HG03432 (cell line): ENCODE measurements at regions not wholly inside any gene's neighbourhood (a gene's known extent, or its start where the extent isn't known, plus 50 kb on each side); places are given as distances from the start of the nearest gene placed in this dataset.

Source experiments
- ATAC-seq: cut with Tn5 transposase; IDR thresholded peaks from one replicate; pipeline ENCODE4 v1.9.1; 2021; ENCODE audit warnings: mild to moderate bottlenecking, moderate library complexity; ENCODE audit not compliant: unreplicated experiment

DNA sequence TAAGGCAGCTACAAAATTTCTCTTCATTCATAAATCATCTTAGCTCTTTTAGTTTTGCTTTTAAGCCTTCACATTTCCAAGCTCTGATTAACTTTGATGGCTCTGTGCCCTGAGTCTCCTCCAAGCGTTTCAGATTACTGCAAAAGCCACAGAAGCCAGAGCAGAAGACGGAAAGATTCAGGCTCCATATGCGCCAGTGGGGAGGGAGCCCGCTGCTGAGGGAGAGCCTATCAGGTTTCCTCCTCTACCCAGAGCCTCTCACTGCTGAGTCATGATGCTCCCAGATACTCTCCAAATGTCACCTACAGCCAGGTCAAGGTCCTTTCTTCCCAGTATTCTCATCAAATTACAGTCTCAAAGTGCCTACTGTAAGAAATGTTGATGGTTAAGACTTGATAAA lies 193.6 kb downstream of the RAP2A start:
- no peak for ATAC-seq

DNA sequence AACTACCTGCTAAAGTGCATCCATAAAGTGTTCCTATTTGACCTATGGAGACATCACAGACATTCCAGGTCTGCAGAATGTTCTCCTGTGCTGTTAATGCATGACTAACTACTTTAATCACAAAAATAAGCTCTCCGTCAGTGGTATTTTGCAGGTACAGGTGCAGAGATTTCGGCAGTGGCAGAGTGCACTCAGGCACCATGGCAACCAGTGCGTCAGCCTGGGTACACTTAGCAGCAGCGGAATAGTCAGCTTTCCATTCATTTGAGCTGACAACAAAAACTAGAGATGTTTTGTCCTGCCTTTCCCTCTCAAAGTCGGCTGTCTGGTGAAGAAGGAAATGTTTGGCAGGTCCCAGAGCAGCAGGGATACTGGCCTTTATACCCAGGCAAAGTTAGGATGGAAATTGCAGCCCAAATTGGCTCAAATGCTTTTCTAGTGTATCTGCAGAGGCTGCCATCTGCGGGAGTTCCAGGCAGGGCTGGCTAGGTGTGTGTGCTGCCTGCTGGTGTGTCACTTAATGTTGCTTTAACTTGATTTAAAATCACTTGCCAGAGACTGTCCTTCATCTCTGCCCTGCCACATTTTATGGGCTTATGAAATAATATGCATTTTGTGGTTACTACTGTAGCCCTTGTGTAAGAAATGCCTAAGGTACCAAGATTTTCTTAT lies 195.8 kb downstream of the RAP2A start:
- ATAC-seq = no peak

DNA sequence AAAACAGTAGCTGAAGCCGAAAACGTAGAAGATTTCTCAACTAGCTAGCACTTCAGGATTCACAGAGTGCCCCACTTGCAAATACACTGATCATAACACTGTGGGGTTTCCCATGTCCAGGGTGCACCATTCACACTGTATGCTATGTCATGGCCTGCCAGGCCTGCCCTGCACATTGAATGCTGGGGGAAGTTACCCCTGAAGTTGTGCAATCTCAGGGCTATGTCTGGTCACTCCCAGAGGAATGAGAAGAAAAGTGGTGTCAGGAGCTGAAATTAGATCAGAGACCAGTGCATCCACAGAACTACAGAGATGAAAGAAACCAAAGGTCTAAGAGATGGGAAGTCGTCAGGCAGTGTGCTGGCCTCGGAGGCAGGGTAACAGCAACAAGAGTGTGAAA lies 196.8 kb downstream of the RAP2A start:
- peak; percentile 26 for ATAC-seq

DNA sequence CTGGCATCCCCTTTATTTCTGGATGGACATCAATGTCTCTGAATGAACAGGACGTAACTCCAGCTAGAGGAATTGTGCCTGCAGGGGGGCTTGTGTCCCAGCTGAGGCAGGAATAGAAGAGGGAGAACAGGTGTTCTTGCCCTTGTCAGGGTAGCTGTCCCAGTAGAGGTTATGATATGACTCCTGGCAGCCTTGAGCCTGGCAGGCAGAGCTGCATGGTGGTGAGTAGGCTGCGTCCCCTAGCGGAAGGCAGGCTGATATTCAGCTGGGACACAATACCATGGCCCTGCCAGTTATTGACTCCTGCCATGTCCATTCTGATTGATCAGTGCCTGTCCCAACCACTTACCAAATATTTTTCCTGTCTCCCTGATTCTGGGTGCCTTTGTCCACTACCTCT lies 197.2 kb downstream of the RAP2A start:
- peak; percentile 89 for ATAC-seq

DNA sequence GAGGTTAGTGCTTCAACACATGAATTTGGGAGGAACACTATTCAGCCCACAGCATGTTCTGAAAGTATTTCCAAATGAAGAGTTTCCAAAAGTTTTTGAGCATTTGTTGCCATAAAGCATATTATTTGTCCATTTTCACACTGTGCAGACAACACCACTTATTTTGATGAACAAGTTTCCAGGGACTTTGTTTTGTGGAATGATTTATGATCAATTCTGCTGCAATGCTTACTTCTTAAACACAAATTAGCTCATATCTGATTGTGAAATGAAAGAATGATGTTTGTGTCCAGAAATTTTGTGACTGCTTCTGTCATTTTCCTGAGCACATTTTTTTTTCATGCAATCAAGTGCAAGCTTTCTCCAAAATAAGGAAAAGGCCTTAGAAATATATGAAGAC lies 205.3 kb downstream of the RAP2A start:
- no peak for ATAC-seq

DNA sequence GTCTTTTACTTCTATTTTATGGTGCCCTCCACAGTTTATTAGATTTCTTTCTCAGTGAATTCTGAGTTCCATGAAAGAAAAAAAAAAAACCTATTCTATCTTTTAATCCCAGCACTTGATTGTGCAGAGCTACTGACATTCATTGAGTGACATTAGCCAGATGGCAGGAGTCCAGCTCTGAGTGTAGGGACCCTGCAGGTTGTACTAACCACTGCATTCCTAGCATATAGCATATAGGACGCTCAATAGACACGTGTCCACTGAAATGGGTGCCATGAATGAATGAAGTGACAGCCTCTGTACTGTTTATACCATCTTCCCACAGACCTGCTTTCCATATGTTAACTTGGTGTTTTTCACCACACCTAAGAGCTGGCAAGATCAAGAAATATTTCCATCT lies 206.3 kb downstream of the RAP2A start:
- ATAC-seq = no peak

DNA sequence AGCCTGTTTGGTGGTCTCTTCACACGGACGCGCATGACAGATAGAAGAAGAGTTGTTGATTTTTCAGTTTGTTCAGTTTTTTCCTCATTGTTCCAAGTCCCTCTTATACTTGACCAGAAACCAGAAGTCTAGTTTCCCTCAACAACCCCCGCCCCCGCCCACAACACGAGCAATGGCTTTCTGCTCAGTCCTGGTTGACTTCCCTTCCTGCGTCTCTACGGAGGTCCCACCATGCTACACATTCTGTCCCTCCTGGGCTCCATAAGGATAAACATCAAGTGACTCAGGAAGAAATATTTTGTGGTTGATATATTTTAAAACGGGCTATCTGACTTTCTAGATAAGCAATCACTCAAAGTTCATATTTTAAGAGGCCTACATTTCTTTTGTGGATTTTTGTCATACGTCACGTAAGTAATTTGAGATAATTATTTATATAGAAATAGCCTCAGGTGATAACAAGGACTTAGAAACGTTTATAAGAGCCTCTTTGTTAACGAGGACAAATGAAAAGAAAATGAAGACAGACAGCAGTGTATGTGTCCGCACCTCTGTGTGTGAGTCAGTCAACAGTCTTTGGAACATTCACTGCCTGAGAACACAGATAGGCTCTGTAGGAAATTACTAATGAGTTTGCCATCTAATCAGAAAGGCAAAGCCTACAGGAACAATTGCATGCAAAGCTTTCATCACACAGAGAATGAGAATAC lies 214.4 kb downstream of the RAP2A start:
- ATAC-seq = no peak

DNA sequence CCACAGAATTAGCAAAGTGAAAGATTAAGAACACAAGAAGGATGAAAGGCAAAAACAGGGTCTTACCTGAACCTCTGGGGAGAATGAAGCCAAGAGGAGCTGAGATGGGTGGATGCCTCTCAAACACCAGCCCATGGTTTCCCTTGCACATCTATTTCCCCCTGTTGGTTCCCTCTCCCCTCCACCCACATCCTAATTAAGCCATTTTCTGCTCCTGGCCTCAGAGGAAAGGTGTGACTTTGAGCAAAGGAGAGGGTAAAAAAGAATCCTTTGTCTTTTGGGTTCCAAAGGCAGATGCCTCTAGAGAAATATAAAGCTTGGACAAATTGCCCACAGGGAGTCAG lies 214.9 kb downstream of the RAP2A start:
- no peak for ATAC-seq

DNA sequence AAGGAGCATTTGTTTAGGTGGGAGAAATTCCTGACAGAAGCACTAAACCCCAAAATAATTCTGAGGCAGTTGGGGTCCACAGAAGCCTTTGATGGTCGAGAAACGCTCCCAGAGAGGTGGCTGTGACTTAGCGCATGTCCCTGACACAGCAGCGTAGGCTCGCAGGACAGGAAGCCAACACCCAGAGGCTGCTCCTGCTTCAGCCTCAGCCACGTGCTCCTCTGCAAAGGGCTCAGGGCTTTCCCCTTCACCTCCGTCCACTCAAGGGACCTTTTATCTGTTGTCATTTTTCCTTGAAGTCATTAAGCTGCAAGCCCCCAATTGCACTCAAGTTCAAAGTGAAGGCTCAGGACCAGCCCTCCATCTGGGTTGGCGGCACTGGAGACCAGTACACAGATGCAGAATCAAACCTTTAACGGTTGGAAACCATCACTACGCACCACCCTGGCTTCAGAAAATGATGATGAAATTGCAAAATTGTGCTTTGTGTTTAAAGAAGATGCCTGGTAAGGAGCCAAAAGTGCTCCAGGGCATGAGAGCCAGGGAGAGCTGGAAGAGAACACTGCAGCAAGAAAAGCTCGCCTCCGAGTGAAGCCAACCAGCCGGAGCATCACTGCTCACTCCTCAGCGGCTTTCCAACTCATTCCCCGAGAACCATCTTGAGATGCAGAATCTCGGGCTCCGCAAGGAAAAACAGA lies 219.6 kb downstream of the RAP2A start:
- no peak for ATAC-seq

DNA sequence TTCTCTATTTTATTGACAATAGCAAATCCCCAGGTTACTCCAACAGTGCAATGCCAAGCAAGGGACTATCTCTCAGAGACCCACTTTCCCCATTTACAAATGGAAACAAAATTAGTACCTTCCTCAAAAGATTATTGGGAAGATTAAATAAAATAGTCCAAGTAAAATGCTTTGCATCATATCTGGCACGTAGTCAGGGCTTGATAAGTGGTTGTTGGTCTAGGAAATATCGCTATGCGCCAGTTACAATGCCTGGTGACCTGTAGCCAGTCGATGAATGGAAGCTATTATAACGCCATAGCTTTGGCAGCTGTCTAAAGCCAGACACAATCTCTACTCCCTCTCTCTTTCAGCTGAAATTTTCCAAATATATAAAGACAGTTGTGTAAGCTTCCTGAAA lies 220.3 kb downstream of the RAP2A start:
- ATAC-seq = no peak

DNA sequence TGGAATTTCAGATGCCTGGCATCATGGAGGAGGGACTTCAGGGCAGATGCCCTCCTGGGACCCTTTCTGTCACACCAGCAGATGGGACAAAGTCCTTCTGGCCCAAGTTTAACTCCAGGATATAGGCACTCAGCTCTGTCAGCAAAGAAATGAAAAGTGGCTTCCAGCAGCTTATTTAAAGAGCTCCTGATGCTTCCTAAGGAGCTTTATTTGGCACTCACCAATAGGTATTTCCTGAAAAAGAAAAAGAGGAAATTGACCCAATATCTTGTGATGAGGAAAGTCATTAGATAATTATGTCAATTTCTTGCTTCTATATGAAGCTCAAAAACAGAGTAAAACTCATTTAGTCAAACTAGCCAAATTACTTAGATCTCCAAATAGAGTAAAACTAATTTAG lies 224.6 kb downstream of the RAP2A start:
- ATAC-seq = no peak

DNA sequence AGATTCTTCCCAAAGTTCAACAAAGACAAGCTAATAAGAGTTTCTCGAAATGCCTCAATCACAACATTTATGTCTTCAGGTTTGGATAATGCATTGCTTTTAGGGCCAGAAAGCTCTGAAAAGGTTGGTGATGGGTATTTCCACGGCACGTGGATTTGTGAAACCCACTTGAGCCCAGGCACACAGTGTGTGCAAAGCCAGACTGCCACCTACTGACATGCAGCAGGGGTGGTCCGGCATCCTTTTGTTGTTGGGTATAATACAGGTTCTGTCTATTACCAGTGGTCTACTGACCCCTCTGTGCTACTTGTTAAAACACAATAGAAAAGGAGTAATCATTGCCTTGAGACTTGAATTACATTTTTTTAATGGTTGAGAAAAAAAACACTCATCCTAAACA lies 225.6 kb downstream of the RAP2A start:
- no peak for ATAC-seq

DNA sequence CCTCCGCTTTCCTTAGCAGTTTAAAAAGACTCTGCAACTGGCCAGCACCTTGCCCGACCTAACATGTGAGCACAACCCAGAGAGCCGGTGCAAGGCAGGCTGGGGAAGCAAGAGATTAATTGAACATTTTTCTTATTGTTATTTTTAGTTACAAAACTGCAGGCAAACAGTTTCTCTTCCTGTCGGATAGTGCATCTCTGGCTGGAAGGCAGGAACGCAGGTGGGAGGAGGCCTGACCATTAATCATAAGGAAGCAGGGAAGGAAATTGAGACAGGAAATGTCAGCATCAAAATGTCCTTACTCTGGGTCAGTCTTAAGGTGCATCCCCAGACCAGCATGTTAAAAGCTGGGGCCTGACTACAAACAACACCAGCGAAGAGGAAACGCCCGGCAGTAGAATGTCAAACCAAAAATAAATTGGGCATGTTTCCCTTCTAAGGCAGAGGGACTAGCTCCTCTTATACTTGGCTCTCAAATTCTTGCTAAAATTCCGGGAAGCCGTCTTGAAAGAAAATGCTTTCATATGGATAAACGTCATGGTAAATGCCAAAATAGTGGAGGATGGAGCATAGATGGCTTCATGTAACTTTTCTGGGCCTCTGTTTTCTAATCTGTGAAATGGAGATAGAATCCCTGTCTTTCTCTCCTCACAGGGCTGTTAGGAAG lies 226.8 kb downstream of the RAP2A start:
- no peak for ATAC-seq

DNA sequence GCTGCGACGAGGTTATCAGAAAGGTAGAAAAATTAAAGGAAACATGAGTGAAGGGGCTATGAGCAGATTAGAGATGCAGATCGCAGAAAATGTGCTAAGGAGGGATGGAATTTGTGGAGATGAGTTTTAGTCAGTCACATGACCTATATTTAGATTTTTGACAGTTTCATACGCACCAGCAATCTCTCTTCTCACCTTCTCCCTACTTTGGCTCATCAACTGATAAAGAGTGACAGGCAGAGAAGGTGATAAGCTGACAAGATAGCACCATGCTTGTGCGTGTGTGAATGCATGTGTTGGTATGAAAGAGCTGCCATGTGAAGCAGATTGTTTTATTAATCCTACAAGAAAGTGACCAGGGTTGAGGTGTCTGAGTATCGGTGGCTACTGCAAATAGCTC lies 252.6 kb downstream of the RAP2A start:
- ATAC-seq = no peak

DNA sequence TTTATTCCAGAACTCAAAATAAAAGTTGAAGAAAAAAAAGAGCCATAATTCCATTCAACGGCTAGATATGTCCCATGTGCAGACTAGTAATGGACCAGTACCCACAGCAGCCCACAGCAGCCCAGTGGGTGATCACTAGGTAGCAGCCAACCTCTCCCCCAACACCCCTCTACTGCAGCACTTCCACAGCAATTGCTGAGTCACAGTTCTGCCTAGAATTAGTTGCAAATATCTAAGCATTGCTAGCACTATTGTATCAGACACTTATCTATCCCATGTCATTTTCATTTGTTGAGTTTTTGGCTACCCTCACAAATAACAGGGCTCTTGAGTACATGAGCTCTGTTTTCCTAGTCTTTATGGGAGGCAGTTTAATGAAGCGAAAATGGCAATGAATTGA lies 258.7 kb downstream of the RAP2A start:
- ATAC-seq = no peak

DNA sequence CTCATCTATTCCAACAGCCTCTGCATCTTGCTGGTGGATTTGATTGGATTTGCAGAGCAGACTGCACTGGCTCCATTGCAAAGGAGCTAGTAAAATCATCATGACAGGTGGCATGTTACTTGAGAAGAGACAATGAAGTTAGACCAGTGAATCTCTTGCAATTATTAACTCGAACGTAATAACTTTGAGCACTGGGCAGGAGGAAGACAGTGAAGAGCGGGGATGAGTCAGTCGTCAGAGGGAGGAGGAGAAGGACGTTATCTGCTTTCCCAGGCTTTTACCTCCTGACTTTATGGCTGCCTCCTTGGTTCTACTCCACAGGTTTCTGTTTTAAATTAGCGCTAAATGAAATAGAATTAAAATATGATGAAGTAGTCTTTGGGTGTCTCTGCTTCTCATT lies 257.8 kb upstream of the IPO5 start:
- ATAC-seq = no peak

DNA sequence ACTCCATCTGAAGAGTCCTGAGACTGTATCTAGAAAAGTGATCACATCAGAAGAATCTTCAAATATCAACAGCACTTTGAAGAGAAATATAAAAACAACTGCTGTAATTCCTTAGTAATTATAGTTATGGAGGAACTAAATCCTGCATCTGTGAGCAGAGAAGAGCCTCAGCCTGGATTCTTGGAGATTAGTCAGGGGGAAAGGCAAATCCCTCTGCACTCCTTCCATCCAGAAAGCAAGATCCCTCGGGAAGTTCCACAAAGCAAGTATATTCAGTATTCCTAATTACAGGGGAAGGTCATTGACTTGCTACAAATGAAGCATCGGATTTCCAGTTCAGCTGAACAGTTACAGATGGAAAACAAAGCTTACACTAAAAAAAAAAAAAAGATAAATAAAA lies 256.6 kb upstream of the IPO5 start:
- ATAC-seq = no peak

DNA sequence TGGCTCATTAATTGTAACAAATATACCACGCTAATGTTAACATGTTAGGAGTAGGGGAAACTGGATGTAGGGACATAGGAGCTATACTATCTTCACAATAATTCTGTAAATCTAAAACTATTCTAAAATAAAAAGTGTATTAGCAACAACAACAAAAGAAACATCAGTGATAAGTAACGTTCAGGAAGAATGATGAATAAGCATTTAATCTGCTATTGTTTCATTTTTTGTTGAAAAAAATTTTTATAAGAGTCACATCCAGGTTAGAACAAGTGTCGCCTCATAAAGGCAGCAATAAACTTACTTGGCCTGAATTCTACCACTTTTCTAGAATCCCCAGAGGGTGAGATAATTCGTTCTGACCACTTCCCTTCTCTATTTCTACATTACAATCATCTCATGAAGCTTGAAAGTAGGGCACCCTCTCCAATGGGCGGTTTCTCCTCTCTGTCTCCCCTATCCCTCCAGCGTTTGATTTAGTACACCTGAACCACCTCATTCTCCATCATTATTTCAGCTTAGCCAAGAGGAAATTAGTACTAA lies 253.1 kb upstream of the IPO5 start:
- ATAC-seq = no peak

DNA sequence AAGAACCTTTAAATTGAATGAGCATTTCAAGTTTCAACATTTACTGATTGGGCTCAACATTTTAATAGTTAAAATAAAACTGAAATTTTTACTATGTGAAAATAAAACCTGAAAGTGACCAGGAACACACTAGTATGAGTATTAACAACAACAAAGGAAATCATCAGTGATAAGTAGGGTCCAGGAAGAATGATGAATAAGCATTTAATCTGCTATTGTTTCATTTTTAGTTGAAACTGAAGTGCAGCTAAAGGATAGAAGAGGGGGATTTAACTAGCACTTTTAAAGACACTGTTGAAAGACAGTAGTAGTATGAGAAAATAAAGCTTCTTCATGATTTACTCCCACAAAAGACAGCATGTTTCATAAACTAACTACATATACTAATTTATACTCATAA lies 250.9 kb upstream of the IPO5 start:
- no peak for ATAC-seq

DNA sequence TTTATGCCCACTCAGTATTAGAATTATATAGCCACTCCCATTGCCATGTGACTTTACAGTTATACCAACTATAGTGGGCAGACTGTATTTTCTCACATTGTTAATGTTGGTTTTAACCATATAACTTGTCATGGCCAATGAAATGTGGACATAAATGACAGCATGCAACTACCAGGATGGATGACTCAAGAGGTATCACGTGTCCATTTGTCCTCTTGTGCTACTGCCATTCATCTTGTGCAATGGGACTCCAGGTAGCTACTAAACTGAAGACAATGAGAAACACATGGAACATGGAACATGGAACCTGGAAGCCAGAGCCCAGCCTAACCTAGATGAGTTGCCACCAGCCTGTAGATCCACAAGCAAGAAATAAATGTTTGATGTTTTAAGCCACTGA lies 242.7 kb upstream of the IPO5 start:
- no peak for ATAC-seq

DNA sequence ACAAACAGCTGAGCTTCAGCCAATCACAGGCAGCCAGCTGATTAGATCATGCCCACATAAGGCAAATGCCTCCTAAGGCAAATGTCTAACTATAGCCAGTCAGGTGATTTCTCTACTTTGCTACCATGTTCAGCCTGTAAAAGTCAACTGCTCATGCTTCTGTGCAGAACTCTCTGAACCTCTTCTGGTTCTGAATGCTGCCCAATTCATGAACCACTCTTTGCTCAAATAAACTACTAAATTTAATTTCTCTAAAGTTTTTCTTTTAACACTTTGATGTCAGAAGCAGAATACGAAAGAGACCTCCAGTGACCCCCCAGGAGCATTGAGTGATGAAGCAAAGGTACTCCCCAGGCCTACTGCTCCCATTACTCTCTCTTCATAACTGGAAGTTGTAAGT lies 240.7 kb upstream of the IPO5 start:
- ATAC-seq = no peak

DNA sequence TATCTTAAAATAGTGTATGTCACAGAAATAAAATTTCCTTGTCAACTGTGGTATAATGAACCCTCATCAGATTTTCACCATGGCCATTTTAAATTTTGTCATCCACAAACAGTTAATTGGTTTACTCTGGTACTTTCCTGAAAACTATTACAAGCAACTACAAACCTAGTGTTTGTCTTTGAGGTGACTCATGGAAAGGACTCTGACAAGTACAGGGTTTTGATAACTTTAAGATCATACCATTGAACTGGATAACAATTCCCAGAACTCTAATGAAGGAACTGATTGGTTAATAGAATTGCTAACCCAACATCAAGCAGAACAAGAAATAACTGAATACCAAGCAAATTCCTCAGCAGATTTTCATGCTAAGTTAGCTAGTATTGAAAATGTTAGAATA lies 237.7 kb upstream of the IPO5 start:
- no peak for ATAC-seq
